Endothelial cell of umbilical vein (primary cell): ENCODE measurements at regions not wholly inside any gene's neighbourhood (a gene's known extent, or its start where the extent isn't known, plus 50 kb on each side); places are given as distances from the start of the nearest gene placed in this dataset.

Experiments
- BruUV-seq: library from RNA; stranded (reverse); fragments of 400-500 nt; replicated peaks from 2 replicates; lab custom pipeline; 2021; lab: Mats Ljungman, UMichigan
- CTCF ChIA-PET: fragments of 300-600, 350-600 bp; sonication (Branson Sonifier 250); formaldehyde crosslinking; loops from one replicate; lab custom pipeline; 2021; ENCODE audit warnings: antibody characterized with exemption, inconsistent platforms; lab: Charles Lee
- POLR2A ChIA-PET: fragments of 300-600, 350-600 bp; sonication (Branson Sonifier 250); formaldehyde crosslinking; loops from one replicate; lab custom pipeline; 2021; ENCODE audit warnings: antibody characterized with exemption, inconsistent platforms; lab: Charles Lee
- DNase-seq: peaks from one replicate; pipeline ENCODE4 v3.0.0-alpha.2; 2011; ENCODE audit warnings: low read depth, low spot score
- FAIRE-seq: peaks from 2 replicates; lab custom pipeline; 2011; peaks lifted over from hg19 to GRCh38; lab: Jason Lieb, UNC
- H2AFZ ChIP-seq: 2 replicates; pipeline ENCODE4 v1.6.0; 2012; ENCODE audit warnings: low read depth, low read length, control low read depth, inconsistent platforms
- H3K27ac ChIP-seq: 2 replicates; pipeline ENCODE4 v1.5.1; 2011; ENCODE audit warnings: low read depth, mild to moderate bottlenecking, control low read depth, low read length, moderate library complexity; ENCODE audit not compliant: insufficient read depth
- H3K27me3 ChIP-seq, 2 experiments: 2 replicates each; pipeline versions ENCODE4 v1.6.0 to v1.6.1; 2011; ENCODE audit warnings: low read length in 2 of 2, mixed read lengths in 1 of 2; ENCODE audit not compliant: control insufficient read depth in 2 of 2, insufficient read depth in 2 of 2
- H3K36me3 ChIP-seq, 2 experiments: 2 replicates in 1 of 2; 3 replicates in 1 of 2; pipeline ENCODE4 v1.5.1; 2011; ENCODE audit warnings: low read length in 2 of 2, mild to moderate bottlenecking in 1 of 2, moderate library complexity in 1 of 2; ENCODE audit not compliant: control insufficient read depth in 2 of 2, insufficient read depth in 2 of 2; ENCODE audit errors: extremely low read depth in 1 of 2
- H3K4me1 ChIP-seq: 3 replicates; pipeline ENCODE4 v1.5.1; 2011; ENCODE audit warnings: mild to moderate bottlenecking, low read length; ENCODE audit not compliant: control insufficient read depth, insufficient read depth; ENCODE audit errors: extremely low read depth
- H3K4me2 ChIP-seq: 2 replicates; pipeline ENCODE4 v1.6.1; 2011; ENCODE audit warnings: low read length, control low read depth, mixed read lengths; ENCODE audit not compliant: insufficient read depth
- H3K4me3 ChIP-seq, 3 experiments: fragments of 200-600 bp in 1 of 3; sonication (generic), shearing (Covaris generic) in 1 of 3; replicated peaks in 1 of 3; 2 replicates each; pipeline ENCODE4 v1.5.1; 2011 to 2016; ENCODE audit warnings: control low read depth in 3 of 3, low read length in 3 of 3, mild to moderate bottlenecking in 2 of 3, inconsistent platforms in 1 of 3, low read depth in 1 of 3, moderate library complexity in 1 of 3; ENCODE audit not compliant: insufficient read depth in 1 of 3
- H3K79me2 ChIP-seq: 2 replicates; pipeline ENCODE4 v1.6.0; 2012; ENCODE audit warnings: low read length, inconsistent platforms; ENCODE audit not compliant: control insufficient read depth, insufficient read depth
- H3K9ac ChIP-seq: replicated peaks from 2 replicates; pipeline ENCODE3; 2011; ENCODE audit warnings: low read length, control low read depth; ENCODE audit not compliant: insufficient read depth; ENCODE audit errors: extremely low read depth
- H3K9me1 ChIP-seq: replicated peaks from 3 replicates; pipeline ENCODE4 v1.6.0; 2011; ENCODE audit warnings: mild to moderate bottlenecking, low read length; ENCODE audit not compliant: control insufficient read depth, insufficient read depth; ENCODE audit errors: extremely low read depth
- H3K9me3 ChIP-seq: replicated peaks from 2 replicates; pipeline ENCODE4 v1.5.1; 2012; ENCODE audit warnings: low read length, inconsistent platforms; ENCODE audit not compliant: control insufficient read depth, insufficient read depth
- H4K20me1 ChIP-seq: replicated peaks from 2 replicates; pipeline ENCODE3; 2011; ENCODE audit warnings: mild to moderate bottlenecking, low read length; ENCODE audit not compliant: control insufficient read depth, insufficient read depth; ENCODE audit errors: extremely low read depth
- EZH2 ChIP-seq: IDR thresholded peaks from 2 replicates; pipeline ENCODE4 v1.6.1; 2012; ENCODE audit warnings: borderline replicate concordance, low read depth, mild to moderate bottlenecking, moderate library complexity, low read length, inconsistent platforms; ENCODE audit not compliant: severe bottlenecking
- FOS ChIP-seq: IDR thresholded peaks from 2 replicates; pipeline ENCODE4 v1.6.1; 2011; ENCODE audit warnings: mild to moderate bottlenecking, low read length, moderate library complexity, borderline replicate concordance; ENCODE audit not compliant: insufficient read depth
- GATA2 ChIP-seq: IDR thresholded peaks from 2 replicates; pipeline ENCODE4 v1.7.0; 2011; ENCODE audit warnings: low read depth, mild to moderate bottlenecking, moderate library complexity, mixed read lengths, low read length; ENCODE audit not compliant: insufficient read length, insufficient read depth
- JUN ChIP-seq: IDR thresholded peaks from 2 replicates; pipeline ENCODE4 v1.6.1; 2011; ENCODE audit warnings: borderline replicate concordance, low read depth; ENCODE audit not compliant: insufficient read length, insufficient read depth
- MYC ChIP-seq: IDR thresholded peaks from one replicate; pipeline ENCODE4 v1.6.1; 2011; ENCODE audit warnings: mild to moderate bottlenecking, low read depth, low read length
- POLR2A ChIP-seq: IDR thresholded peaks from 2 replicates; pipeline ENCODE4 v1.6.1; 2012; ENCODE audit warnings: low read depth, mild to moderate bottlenecking, control low read depth, low read length
- POLR2AphosphoS5 ChIP-seq: IDR thresholded peaks from 2 replicates; pipeline ENCODE4 v1.6.1; 2012; ENCODE audit warnings: low read depth, mild to moderate bottlenecking, control low read depth, low read length, moderate library complexity; ENCODE audit not compliant: insufficient read depth
- dilution Hi-C: fragments of 300-500 bp; cut with MboI; formaldehyde crosslinking; loops from one replicate; pipeline ENCODE4 v1.15.0; 2019; ENCODE audit warnings: low sequenced_read_pairs; ENCODE audit not compliant: extremely low pct_ligation_motif_present
- intact Hi-C: fragments of 100-400 bp; cut with micrococcal nuclease; formaldehyde crosslinking; loops from one replicate; pipeline ENCODE4 v1.10.0; 2022
- TF ChIP-seq, protein P1 (sequence below), 2 donors: IDR thresholded peaks; 1 replicate in 1 of 2; 2 replicates in 1 of 2; pipeline ENCODE4 v1.5.1; 2011; ENCODE audit warnings: low read length in 2 of 2, mild to moderate bottlenecking in 2 of 2, moderate library complexity in 2 of 2, control low read depth in 1 of 2, inconsistent platforms in 1 of 2, low read depth in 1 of 2; ENCODE audit not compliant: insufficient read depth in 1 of 2; ENCODE audit errors: extremely low read depth in 1 of 2
- TF ChIP-seq, protein P2 (sequence below): IDR thresholded peaks from 2 replicates; pipeline ENCODE4 v1.6.1; 2011; ENCODE audit not compliant: insufficient read depth, insufficient read length

DNA sequence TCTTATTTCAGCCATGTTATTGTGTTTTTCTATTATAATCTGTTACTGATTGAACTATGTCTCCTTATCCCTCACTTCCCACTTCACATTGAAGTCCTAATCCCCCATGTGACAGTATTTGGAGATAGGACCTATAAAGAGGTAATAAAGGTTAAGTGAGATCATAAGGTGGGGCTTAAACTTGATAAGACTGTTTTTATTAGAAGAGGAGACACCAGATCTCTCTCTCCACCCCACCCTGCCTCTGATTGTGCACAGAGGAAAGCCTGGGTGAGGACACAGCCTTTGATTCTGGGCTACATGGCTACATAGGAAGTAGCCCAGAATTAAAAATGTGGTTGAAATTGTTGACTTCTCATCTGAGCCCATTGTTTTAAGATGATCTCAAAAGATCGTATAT is 414.7 kb downstream of the SLC16A7 start:
- Histone ChIP-seq H3K27ac (no peak overlapping the region), H3K36me3 (no peaks in the 10 kb centered on the region), H3K4me1 (no peaks in the 10 kb centered on the region), H3K27me3 (no peaks in the 10 kb centered on the region), H2AFZ (no peak overlapping the region), H3K4me2 (no peak overlapping the region), H3K9me3 (no peaks in the 10 kb centered on the region), H3K4me3 (no peak overlapping the region), H3K9ac (no peak overlapping the region), H3K79me2 (no peaks in the 10 kb centered on the region), H4K20me1 (no peaks in the 10 kb centered on the region), H3K9me1 (no peaks in the 10 kb centered on the region)
- intact Hi-C loops (no loop called here), dilution Hi-C loops (no loop called here)
- ChIA-PET CTCF (no interaction called here), POLR2A (interaction anchor here (1.1 kb wide), 1 partner anchor 75 kb away, joined by 9 read pairs; no protein-coding TSS in a partner anchor)
- FAIRE-seq (no peak), DNase-seq (no peak)
- TF ChIP-seq GATA2 (no peak), FOS (no peak), POLR2AphosphoS5 (no peak), JUN (no peak), POLR2A (no peak), MYC (no peak), EZH2 (no peak)
- TF ChIP-seq, protein P1, sequence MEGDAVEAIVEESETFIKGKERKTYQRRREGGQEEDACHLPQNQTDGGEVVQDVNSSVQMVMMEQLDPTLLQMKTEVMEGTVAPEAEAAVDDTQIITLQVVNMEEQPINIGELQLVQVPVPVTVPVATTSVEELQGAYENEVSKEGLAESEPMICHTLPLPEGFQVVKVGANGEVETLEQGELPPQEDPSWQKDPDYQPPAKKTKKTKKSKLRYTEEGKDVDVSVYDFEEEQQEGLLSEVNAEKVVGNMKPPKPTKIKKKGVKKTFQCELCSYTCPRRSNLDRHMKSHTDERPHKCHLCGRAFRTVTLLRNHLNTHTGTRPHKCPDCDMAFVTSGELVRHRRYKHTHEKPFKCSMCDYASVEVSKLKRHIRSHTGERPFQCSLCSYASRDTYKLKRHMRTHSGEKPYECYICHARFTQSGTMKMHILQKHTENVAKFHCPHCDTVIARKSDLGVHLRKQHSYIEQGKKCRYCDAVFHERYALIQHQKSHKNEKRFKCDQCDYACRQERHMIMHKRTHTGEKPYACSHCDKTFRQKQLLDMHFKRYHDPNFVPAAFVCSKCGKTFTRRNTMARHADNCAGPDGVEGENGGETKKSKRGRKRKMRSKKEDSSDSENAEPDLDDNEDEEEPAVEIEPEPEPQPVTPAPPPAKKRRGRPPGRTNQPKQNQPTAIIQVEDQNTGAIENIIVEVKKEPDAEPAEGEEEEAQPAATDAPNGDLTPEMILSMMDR (IDR thresholded peaks at IDR 0.05; ENCODE audit: extremely low read depth in 1 of 2, insufficient read depth in 1 of 2, low read depth in 1 of 2, low read length in 2 of 2), result no peak
- TF ChIP-seq, protein P2, sequence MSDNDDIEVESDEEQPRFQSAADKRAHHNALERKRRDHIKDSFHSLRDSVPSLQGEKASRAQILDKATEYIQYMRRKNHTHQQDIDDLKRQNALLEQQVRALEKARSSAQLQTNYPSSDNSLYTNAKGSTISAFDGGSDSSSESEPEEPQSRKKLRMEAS, result no peak
- BruUV-seq, result no TSS peak
